ENCODE measurements at regions not wholly inside any gene's neighbourhood (a gene's known extent, or its start where the extent isn't known, plus 50 kb on each side); places are given as distances from the start of the nearest gene placed in this dataset.
"Not testable (repeated sequence)": the region's sequence is repeated elsewhere in the genome, so short reads cannot be mapped to it uniquely, and the experiment has no call there.

- H2AFZ ChIP-seq (ENCODE audit: low read depth, low read length); H2BK12ac ChIP-seq (ENCODE audit: low read length in 2 of 2); H2BK5ac ChIP-seq (ENCODE audit: low read depth, low read length, poor library complexity, severe bottlenecking); H3K9ac ChIP-seq (ENCODE audit: low read length); H2BK120ac ChIP-seq (ENCODE audit: low read depth, low read length); H3K18ac ChIP-seq (ENCODE audit: low read depth in 1 of 2, low read length in 2 of 2); H4K91ac ChIP-seq (ENCODE audit: low read length); H3K4me2 ChIP-seq (ENCODE audit: low read length, poor library complexity, severe bottlenecking); H2AK5ac ChIP-seq (ENCODE audit: low read length, severe bottlenecking); H3K4ac ChIP-seq (ENCODE audit: low read depth in 1 of 2, low read length in 2 of 2); H2BK15ac ChIP-seq (ENCODE audit: low read depth, poor library complexity, severe bottlenecking); H3K14ac ChIP-seq (ENCODE audit: low read length in 2 of 2); H3K9me3 ChIP-seq (ENCODE audit: control insufficient read depth, low read length); H3K36me3 ChIP-seq (ENCODE audit: control insufficient read depth in 1 of 2, insufficient read depth in 2 of 2, low read depth in 1 of 2, low read length in 2 of 2); H4K8ac ChIP-seq (ENCODE audit: low read length); H3K4me1 ChIP-seq (ENCODE audit: control insufficient read depth, insufficient read depth, low read depth, low read length); H3K27ac ChIP-seq (ENCODE audit: low read length, poor library complexity, severe bottlenecking); H3K4me3 ChIP-seq (ENCODE audit: insufficient read depth in 1 of 2, low read depth in 1 of 2, low read length in 2 of 2); H3K23ac ChIP-seq (ENCODE audit: low read length in 2 of 2); H3K27me3 ChIP-seq (ENCODE audit: control insufficient read depth in 1 of 2, insufficient read depth in 1 of 2, low read length in 2 of 2); H3K79me1 ChIP-seq (replicated peaks; ENCODE audit: low read length, poor library complexity, severe bottlenecking): not testable (repeated sequence)
- DNase-seq, result peak; percentile 58
- WGBS, result no CpG with 5 or more reads among the region's 5 CpGs
These were observed 173.7 kb upstream of the VKORC1L1 start for GRCh38 chr7:65699026-65699714.

DNA sequence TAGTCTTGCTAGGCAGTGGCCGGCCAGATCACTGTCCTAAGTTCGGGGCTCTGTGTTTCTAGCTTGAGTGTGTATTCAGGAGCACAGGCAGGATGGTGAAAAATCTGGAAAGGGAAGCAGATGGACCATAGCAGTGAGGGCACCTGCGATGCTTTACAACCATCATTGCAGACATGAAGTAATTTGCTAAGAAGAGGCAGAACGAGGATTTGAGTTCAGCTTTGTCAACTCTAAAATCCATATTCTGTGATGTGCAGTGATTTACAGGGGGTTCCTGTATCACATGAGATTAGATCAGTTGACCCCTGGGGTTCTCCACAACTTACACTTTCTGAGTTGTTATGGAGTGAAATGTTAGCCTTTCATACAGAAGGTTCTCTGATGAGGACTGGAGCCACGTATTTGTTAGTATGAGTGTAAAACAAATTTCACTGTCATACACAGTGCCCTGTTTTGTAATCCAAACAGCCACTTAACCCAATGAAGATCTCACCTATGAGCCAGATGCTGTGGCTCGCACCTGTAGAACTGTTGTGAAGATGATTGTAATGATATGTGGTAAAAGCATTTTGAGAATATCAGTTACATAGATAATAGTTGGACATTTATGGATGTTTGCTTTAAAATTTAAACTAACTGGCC lies 173.0 kb upstream of the VKORC1L1 start:
- H3K79me1 ChIP-seq (replicated peaks; ENCODE audit: low read length, poor library complexity, severe bottlenecking); H3K4me1 ChIP-seq (ENCODE audit: control insufficient read depth, insufficient read depth, low read depth, low read length); H3K27ac ChIP-seq (ENCODE audit: low read length, poor library complexity, severe bottlenecking); H2BK120ac ChIP-seq (ENCODE audit: low read depth, low read length); H2BK5ac ChIP-seq (ENCODE audit: low read depth, low read length, poor library complexity, severe bottlenecking); H2BK15ac ChIP-seq (ENCODE audit: low read depth, poor library complexity, severe bottlenecking); H3K23ac ChIP-seq (ENCODE audit: low read length in 2 of 2); H3K4me3 ChIP-seq (ENCODE audit: insufficient read depth in 1 of 2, low read depth in 1 of 2, low read length in 2 of 2); H4K91ac ChIP-seq (ENCODE audit: low read length); H2AK5ac ChIP-seq (ENCODE audit: low read length, severe bottlenecking); H3K9ac ChIP-seq (ENCODE audit: low read length); H2BK12ac ChIP-seq (ENCODE audit: low read length in 2 of 2); H3K27me3 ChIP-seq (ENCODE audit: control insufficient read depth in 1 of 2, insufficient read depth in 1 of 2, low read length in 2 of 2); H3K14ac ChIP-seq (ENCODE audit: low read length in 2 of 2); H3K9me3 ChIP-seq (ENCODE audit: control insufficient read depth, low read length); H4K8ac ChIP-seq (ENCODE audit: low read length); H3K4me2 ChIP-seq (ENCODE audit: low read length, poor library complexity, severe bottlenecking); H2AFZ ChIP-seq (ENCODE audit: low read depth, low read length); H3K4ac ChIP-seq (ENCODE audit: low read depth in 1 of 2, low read length in 2 of 2); H3K36me3 ChIP-seq (ENCODE audit: control insufficient read depth in 1 of 2, insufficient read depth in 2 of 2, low read depth in 1 of 2, low read length in 2 of 2): not testable (repeated sequence)
- peak overlapping the region in 1 of 2 experiments; percentile 40 for H3K18ac ChIP-seq (ENCODE audit: low read depth in 1 of 2, low read length in 2 of 2)
- WGBS, result 58% methylated on average over 3 of the region's 6 CpGs
- DNase-seq, result peak; percentile 27

GRCh38 chr7:65719123-65719798 lies 153.6 kb upstream of the VKORC1L1 start:
- not testable (repeated sequence) for H3K14ac ChIP-seq (ENCODE audit: low read length in 2 of 2); H4K91ac ChIP-seq (ENCODE audit: low read length); H3K36me3 ChIP-seq (ENCODE audit: control insufficient read depth in 1 of 2, insufficient read depth in 2 of 2, low read depth in 1 of 2, low read length in 2 of 2); H3K9me3 ChIP-seq (ENCODE audit: control insufficient read depth, low read length); H4K8ac ChIP-seq (ENCODE audit: low read length); H2BK120ac ChIP-seq (ENCODE audit: low read depth, low read length); H3K18ac ChIP-seq (ENCODE audit: low read depth in 1 of 2, low read length in 2 of 2); H2BK12ac ChIP-seq (ENCODE audit: low read length in 2 of 2); H2BK5ac ChIP-seq (ENCODE audit: low read depth, low read length, poor library complexity, severe bottlenecking); H2AK5ac ChIP-seq (ENCODE audit: low read length, severe bottlenecking); H3K4me2 ChIP-seq (ENCODE audit: low read length, poor library complexity, severe bottlenecking); H3K4ac ChIP-seq (ENCODE audit: low read depth in 1 of 2, low read length in 2 of 2); H3K23ac ChIP-seq (ENCODE audit: low read length in 2 of 2); H3K79me1 ChIP-seq (replicated peaks; ENCODE audit: low read length, poor library complexity, severe bottlenecking); H3K27me3 ChIP-seq (ENCODE audit: control insufficient read depth in 1 of 2, insufficient read depth in 1 of 2, low read length in 2 of 2); H3K4me1 ChIP-seq (ENCODE audit: control insufficient read depth, insufficient read depth, low read depth, low read length); H3K27ac ChIP-seq (ENCODE audit: low read length, poor library complexity, severe bottlenecking); H2BK15ac ChIP-seq (ENCODE audit: low read depth, poor library complexity, severe bottlenecking); H3K9ac ChIP-seq (ENCODE audit: low read length); H3K4me3 ChIP-seq (ENCODE audit: insufficient read depth in 1 of 2, low read depth in 1 of 2, low read length in 2 of 2); H2AFZ ChIP-seq (ENCODE audit: low read depth, low read length)
- DNase-seq, result peak; percentile 3
- WGBS, result no CpG with 5 or more reads among the region's 4 CpGs

DNA sequence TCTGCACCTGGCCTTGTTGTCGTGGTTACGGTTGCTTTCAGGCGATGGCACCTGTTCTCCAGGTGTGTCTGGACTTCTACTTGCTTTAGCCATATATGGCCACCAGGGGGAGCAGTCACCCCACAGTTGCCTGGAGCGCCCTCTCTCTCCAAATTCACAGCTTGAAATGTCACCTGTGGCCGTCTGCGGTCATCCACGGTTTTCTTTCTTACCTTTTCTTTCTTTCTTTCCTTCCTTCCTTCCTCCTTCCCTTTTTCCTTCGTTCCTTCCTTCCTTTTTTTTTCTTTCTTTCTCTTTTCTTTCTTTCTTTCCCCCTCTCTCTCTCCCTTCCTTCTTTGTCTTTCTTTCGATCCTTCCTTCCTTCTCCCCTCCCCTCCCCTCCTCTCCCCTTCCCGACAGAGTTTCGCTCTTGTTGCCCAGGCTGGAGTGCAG lies 150.5 kb upstream of the VKORC1L1 start:
- peak; percentile 14 for DNase-seq
- H3K9ac ChIP-seq (ENCODE audit: low read length), result no peak overlapping the region
- H3K36me3 ChIP-seq (ENCODE audit: control insufficient read depth in 1 of 2, insufficient read depth in 2 of 2, low read depth in 1 of 2, low read length in 2 of 2), result peaks cover 5 to 6% of the 10 kb centered on the region in 2 experiments
- H4K91ac ChIP-seq (ENCODE audit: low read length), result no peak overlapping the region
- no peak overlapping the region for H2BK15ac ChIP-seq (ENCODE audit: low read depth, poor library complexity, severe bottlenecking)
- no peak overlapping the region for H4K8ac ChIP-seq (ENCODE audit: low read length)
- no peak overlapping the region for H3K4me3 ChIP-seq (ENCODE audit: insufficient read depth in 1 of 2, low read depth in 1 of 2, low read length in 2 of 2)
- no peaks in the 10 kb centered on the region for H3K27me3 ChIP-seq (ENCODE audit: control insufficient read depth in 1 of 2, insufficient read depth in 1 of 2, low read length in 2 of 2)
- no peak overlapping the region for H3K18ac ChIP-seq (ENCODE audit: low read depth in 1 of 2, low read length in 2 of 2)
- H2BK120ac ChIP-seq (ENCODE audit: low read depth, low read length), result no peak overlapping the region
- no peaks in the 10 kb centered on the region for H3K9me3 ChIP-seq (ENCODE audit: control insufficient read depth, low read length)
- H3K4me1 ChIP-seq (ENCODE audit: control insufficient read depth, insufficient read depth, low read depth, low read length), result no peaks in the 10 kb centered on the region
- H2AFZ ChIP-seq (ENCODE audit: low read depth, low read length), result no peak overlapping the region
- H2AK5ac ChIP-seq (ENCODE audit: low read length, severe bottlenecking), result no peak overlapping the region
- 42% methylated on average over 11 of the region's 11 CpGs for WGBS
- H2BK12ac ChIP-seq (ENCODE audit: low read length in 2 of 2), result no peak overlapping the region
- H2BK5ac ChIP-seq (ENCODE audit: low read depth, low read length, poor library complexity, severe bottlenecking), result no peak overlapping the region
- no peaks in the 10 kb centered on the region for H3K79me1 ChIP-seq (replicated peaks; ENCODE audit: low read length, poor library complexity, severe bottlenecking)
- H3K4ac ChIP-seq (ENCODE audit: low read depth in 1 of 2, low read length in 2 of 2), result no peak overlapping the region
- no peak overlapping the region for H3K23ac ChIP-seq (ENCODE audit: low read length in 2 of 2)
- no peak overlapping the region for H3K4me2 ChIP-seq (ENCODE audit: low read length, poor library complexity, severe bottlenecking)
- H3K27ac ChIP-seq (ENCODE audit: low read length, poor library complexity, severe bottlenecking), result no peak overlapping the region
- no peak overlapping the region for H3K14ac ChIP-seq (ENCODE audit: low read length in 2 of 2)
